ENCODE measurements at regions not wholly inside any gene's neighbourhood (a gene's known extent, or its start where the extent isn't known, plus 50 kb on each side); places are given as distances from the start of the nearest gene placed in this dataset.
"Not testable (repeated sequence)": the region's sequence is repeated elsewhere in the genome, so short reads cannot be mapped to it uniquely, and the experiment has no call there.

- DNase-seq (ENCODE audit: low read depth in 2 of 3, low spot score in 2 of 3): no peak
Observed at GRCh38 chr3:158882445-158882844, 80.6 kb downstream of the MFSD1 start.

- DNase-seq (ENCODE audit: low read depth in 2 of 3, low spot score in 2 of 3): no peak
Observed at GRCh38 chr3:158896729-158897128, 94.9 kb downstream of the MFSD1 start.

- no peak for DNase-seq (ENCODE audit: low read depth in 2 of 3, low spot score in 2 of 3)
Observed at GRCh38 chr3:158906749-158907148, 104.9 kb downstream of the MFSD1 start.

GRCh38 chr3:158908187-158908734, 106.4 kb downstream of the MFSD1 start:
- no peak for DNase-seq (ENCODE audit: low read depth in 2 of 3, low spot score in 2 of 3)

- DNase-seq (ENCODE audit: low read depth in 2 of 3, low spot score in 2 of 3): no peak
Observed at GRCh38 chr3:158909870-158910269, 108.0 kb downstream of the MFSD1 start.

GRCh38 chr3:158911586-158911985, 109.7 kb downstream of the MFSD1 start:
- no peak for DNase-seq (ENCODE audit: low read depth in 2 of 3, low spot score in 2 of 3)

GRCh38 chr3:158912188-158912587, 110.3 kb downstream of the MFSD1 start:
- no peak for DNase-seq (ENCODE audit: low read depth in 2 of 3, low spot score in 2 of 3)

GRCh38 chr3:158912621-158913020, 110.8 kb downstream of the MFSD1 start:
- no peak for DNase-seq (ENCODE audit: low read depth in 2 of 3, low spot score in 2 of 3)

GRCh38 chr3:158916111-158916510, 114.3 kb downstream of the MFSD1 start:
- no peak for DNase-seq (ENCODE audit: low read depth in 2 of 3, low spot score in 2 of 3)

GRCh38 chr3:158918008-158918407, 116.2 kb downstream of the MFSD1 start:
- DNase-seq (ENCODE audit: low read depth in 2 of 3, low spot score in 2 of 3): peak in 2 of 3 donors; percentile 3 to 37

- no peak for DNase-seq (ENCODE audit: low read depth in 2 of 3, low spot score in 2 of 3)
Observed at GRCh38 chr3:158918451-158918850, 116.6 kb downstream of the MFSD1 start.

GRCh38 chr3:158920371-158920770, 118.5 kb downstream of the MFSD1 start:
- DNase-seq (ENCODE audit: low read depth in 2 of 3, low spot score in 2 of 3): no peak

GRCh38 chr3:158925021-158925420, 123.2 kb downstream of the MFSD1 start:
- no peak for DNase-seq (ENCODE audit: low read depth in 2 of 3, low spot score in 2 of 3)

- DNase-seq (ENCODE audit: low read depth in 2 of 3, low spot score in 2 of 3): no peak
Observed at GRCh38 chr3:158925828-158926494, 124.1 kb downstream of the MFSD1 start.

- no peak for DNase-seq (ENCODE audit: low read depth in 2 of 3, low spot score in 2 of 3)
Observed at GRCh38 chr3:158935846-158936245, 134.0 kb downstream of the MFSD1 start.

GRCh38 chr3:158936530-158937113, 134.8 kb downstream of the MFSD1 start:
- no peak for DNase-seq (ENCODE audit: low read depth in 2 of 3, low spot score in 2 of 3)

GRCh38 chr3:158950178-158950901, 148.5 kb downstream of the MFSD1 start:
- DNase-seq (ENCODE audit: low read depth in 2 of 3, low spot score in 2 of 3): no peak

GRCh38 chr3:158953131-158953530, 151.3 kb downstream of the MFSD1 start:
- DNase-seq (ENCODE audit: low read depth in 2 of 3, low spot score in 2 of 3): no peak

- DNase-seq (ENCODE audit: low read depth in 2 of 3, low spot score in 2 of 3): no peak
Observed at GRCh38 chr3:158954420-158954819, 152.6 kb downstream of the MFSD1 start.

GRCh38 chr3:158957777-158958176, 155.9 kb downstream of the MFSD1 start:
- DNase-seq (ENCODE audit: low read depth in 2 of 3, low spot score in 2 of 3): not testable (repeated sequence)

- no peak for DNase-seq (ENCODE audit: low read depth in 2 of 3, low spot score in 2 of 3)
Observed at GRCh38 chr3:158958873-158959272, 157.0 kb downstream of the MFSD1 start.

GRCh38 chr3:158961471-158961870, 159.6 kb downstream of the MFSD1 start:
- no peak for DNase-seq (ENCODE audit: low read depth in 2 of 3, low spot score in 2 of 3)

Measured in hematopoietic multipotent progenitor cell (in vitro differentiated cells).